Esophagus muscularis mucosa (tissue), 3 donors: ENCODE measurements at regions not wholly inside any gene's neighbourhood (a gene's known extent, or its start where the extent isn't known, plus 50 kb on each side); places are given as distances from the start of the nearest gene placed in this dataset.

ENCODE experiments used
- EP300 ChIP-seq: sonication (generic); formaldehyde crosslinking; IDR thresholded peaks from one replicate; pipeline ENCODE4 v1.6.1; 2017; ENCODE audit warnings: antibody characterized with exemption
- TF ChIP-seq, protein P1 (sequence below), 3 experiments: fragments of 200-600 bp in 2 of 3; fragments of 450-650 bp in 1 of 3; sonication (generic) in 2 of 3; IDR thresholded peaks; one replicate each; pipeline ENCODE4 v1.5.1; 2017 to 2019; ENCODE audit warnings: antibody characterized with exemption in 3 of 3, mild to moderate bottlenecking in 2 of 3, moderate library complexity in 1 of 3

GRCh38 chr14:104339829-104340228, 201.4 kb downstream of the KIF26A start:
- TF ChIP-seq, protein P1, sequence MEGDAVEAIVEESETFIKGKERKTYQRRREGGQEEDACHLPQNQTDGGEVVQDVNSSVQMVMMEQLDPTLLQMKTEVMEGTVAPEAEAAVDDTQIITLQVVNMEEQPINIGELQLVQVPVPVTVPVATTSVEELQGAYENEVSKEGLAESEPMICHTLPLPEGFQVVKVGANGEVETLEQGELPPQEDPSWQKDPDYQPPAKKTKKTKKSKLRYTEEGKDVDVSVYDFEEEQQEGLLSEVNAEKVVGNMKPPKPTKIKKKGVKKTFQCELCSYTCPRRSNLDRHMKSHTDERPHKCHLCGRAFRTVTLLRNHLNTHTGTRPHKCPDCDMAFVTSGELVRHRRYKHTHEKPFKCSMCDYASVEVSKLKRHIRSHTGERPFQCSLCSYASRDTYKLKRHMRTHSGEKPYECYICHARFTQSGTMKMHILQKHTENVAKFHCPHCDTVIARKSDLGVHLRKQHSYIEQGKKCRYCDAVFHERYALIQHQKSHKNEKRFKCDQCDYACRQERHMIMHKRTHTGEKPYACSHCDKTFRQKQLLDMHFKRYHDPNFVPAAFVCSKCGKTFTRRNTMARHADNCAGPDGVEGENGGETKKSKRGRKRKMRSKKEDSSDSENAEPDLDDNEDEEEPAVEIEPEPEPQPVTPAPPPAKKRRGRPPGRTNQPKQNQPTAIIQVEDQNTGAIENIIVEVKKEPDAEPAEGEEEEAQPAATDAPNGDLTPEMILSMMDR (IDR thresholded peaks at IDR 0.05), result no peak
- TF ChIP-seq EP300, result no peak
